ENCODE measurements at regions not wholly inside any gene's neighbourhood (a gene's known extent, or its start where the extent isn't known, plus 50 kb on each side); places are given as distances from the start of the nearest gene placed in this dataset.

DNA sequence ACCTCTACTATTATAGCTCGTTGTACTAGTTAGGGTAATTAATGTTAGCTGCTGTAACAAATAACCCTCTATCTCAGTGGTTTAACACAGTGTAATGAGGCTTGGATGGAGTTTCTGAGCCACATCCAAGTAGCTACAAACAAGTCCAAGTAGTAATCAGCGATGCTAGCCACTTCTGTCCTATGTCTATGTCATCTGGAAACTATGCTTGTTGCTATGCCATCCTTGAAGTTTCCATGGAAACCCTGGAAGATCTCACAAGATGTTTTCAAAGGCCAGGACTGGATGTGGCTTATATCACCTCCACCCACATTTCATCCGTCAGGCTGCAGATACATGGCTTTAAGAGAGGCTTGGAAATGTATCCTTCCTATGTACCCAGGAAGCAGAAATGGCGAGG lies 422.1 kb downstream of the AACS start:
- H3K27me3 ChIP-seq (ENCODE audit: control insufficient read depth in 2 of 2, insufficient read depth in 1 of 2, low read length in 1 of 2), result no peaks in the 10 kb centered on the region
- H3K4me1 ChIP-seq (ENCODE audit: control insufficient read depth in 2 of 2, insufficient read depth in 2 of 2, low read length in 2 of 2), result no peaks in the 10 kb centered on the region
- 91% methylated on average over 4 of the region's 4 CpGs for WGBS
- no peaks in the 10 kb centered on the region for H3K9me3 ChIP-seq (ENCODE audit: control insufficient read depth in 2 of 2, insufficient read depth in 1 of 2, low read length in 1 of 2)
- no peak overlapping the region for H3K4me3 ChIP-seq (ENCODE audit: low read length in 2 of 2)
- H3K36me3 ChIP-seq (ENCODE audit: control insufficient read depth in 2 of 2, insufficient read depth in 2 of 2, low read length in 1 of 2), result no peaks in the 10 kb centered on the region
- no peak overlapping the region for H3K27ac ChIP-seq (ENCODE audit: low read depth in 1 of 2, low read length in 1 of 2)
- no peak for DNase-seq (ENCODE audit: low read depth in 6 of 9, low spot score in 9 of 9)

DNA sequence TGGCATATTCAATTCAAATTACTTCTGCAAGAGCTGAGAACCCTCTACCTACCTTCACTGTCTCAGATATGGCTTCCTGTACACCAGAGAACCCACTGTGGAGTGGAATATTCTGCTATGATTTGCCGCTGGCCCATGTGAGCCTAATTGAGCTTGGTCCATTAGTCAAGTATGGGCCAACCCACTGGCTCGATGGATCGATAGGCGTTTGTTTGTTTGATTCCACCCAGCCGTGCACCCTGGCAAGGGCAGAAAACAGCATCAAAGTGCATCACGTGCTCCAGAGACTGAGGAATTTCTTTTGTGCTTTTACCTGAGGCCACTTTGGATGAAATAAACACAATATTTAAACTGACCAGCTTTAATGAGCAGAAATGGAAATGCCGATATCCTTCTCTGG lies 426.3 kb downstream of the AACS start:
- 95% methylated on average over 7 of the region's 7 CpGs for WGBS
- DNase-seq (ENCODE audit: low read depth in 6 of 9, low spot score in 9 of 9), result no peak
- H3K9me3 ChIP-seq (ENCODE audit: control insufficient read depth in 2 of 2, insufficient read depth in 1 of 2, low read length in 1 of 2), result no peaks in the 10 kb centered on the region
- no peak overlapping the region for H3K4me3 ChIP-seq (ENCODE audit: low read length in 2 of 2)
- no peaks in the 10 kb centered on the region for H3K36me3 ChIP-seq (ENCODE audit: control insufficient read depth in 2 of 2, insufficient read depth in 2 of 2, low read length in 1 of 2)
- H3K27ac ChIP-seq (ENCODE audit: low read depth in 1 of 2, low read length in 1 of 2), result no peak overlapping the region
- no peaks in the 10 kb centered on the region for H3K4me1 ChIP-seq (ENCODE audit: control insufficient read depth in 2 of 2, insufficient read depth in 2 of 2, low read length in 2 of 2)
- H3K27me3 ChIP-seq (ENCODE audit: control insufficient read depth in 2 of 2, insufficient read depth in 1 of 2, low read length in 1 of 2), result no peaks in the 10 kb centered on the region

GRCh38 chr12:125492354-125493270 lies 427.4 kb downstream of the AACS start:
- H3K27ac ChIP-seq (ENCODE audit: low read depth in 1 of 2, low read length in 1 of 2), result no peak overlapping the region
- no peaks in the 10 kb centered on the region for H3K36me3 ChIP-seq (ENCODE audit: control insufficient read depth in 2 of 2, insufficient read depth in 2 of 2, low read length in 1 of 2)
- H3K9me3 ChIP-seq (ENCODE audit: control insufficient read depth in 2 of 2, insufficient read depth in 1 of 2, low read length in 1 of 2), result no peaks in the 10 kb centered on the region
- WGBS, result 89% methylated on average over 20 of the region's 20 CpGs
- no peak overlapping the region for H3K4me3 ChIP-seq (ENCODE audit: low read length in 2 of 2)
- DNase-seq (ENCODE audit: low read depth in 6 of 9, low spot score in 9 of 9), result no peak
- no peaks in the 10 kb centered on the region for H3K4me1 ChIP-seq (ENCODE audit: control insufficient read depth in 2 of 2, insufficient read depth in 2 of 2, low read length in 2 of 2)
- no peaks in the 10 kb centered on the region for H3K27me3 ChIP-seq (ENCODE audit: control insufficient read depth in 2 of 2, insufficient read depth in 1 of 2, low read length in 1 of 2)

DNA sequence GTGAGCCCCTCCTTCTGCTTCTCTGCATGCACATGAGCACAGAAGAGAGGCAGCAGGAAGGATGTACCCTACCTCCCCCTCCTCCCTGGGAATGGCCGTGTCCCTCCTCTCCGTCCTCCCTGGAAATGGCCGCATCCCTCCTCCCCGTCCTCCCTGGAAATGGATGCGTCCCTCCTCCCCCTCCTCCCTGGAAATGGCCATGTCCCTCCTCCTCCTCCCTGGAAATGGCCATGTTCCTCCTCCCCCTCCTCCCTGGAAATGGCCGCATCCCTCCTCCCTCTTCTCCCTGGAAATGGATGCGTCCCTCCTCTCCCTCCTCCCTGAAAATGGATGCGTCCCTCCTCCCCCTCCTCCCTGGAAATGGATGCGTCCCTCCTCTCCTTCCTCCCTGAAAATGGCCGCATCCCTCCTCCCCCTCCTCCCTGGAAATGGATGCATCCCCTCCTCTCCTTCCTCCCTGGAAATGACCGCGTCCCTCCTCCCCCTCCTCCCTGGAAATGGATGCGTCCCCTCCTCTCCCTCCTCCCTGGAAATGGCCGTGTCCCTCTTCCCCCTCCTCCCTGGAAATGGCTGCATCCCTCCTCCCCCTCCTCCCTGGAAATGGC lies 428.6 kb downstream of the AACS start:
- Histone ChIP-seq H3K4me1 (ENCODE audit: control insufficient read depth in 2 of 2, insufficient read depth in 2 of 2, low read length in 2 of 2) (no peaks in the 10 kb centered on the region), H3K36me3 (ENCODE audit: control insufficient read depth in 2 of 2, insufficient read depth in 2 of 2, low read length in 1 of 2) (no peaks in the 10 kb centered on the region), H3K9me3 (ENCODE audit: control insufficient read depth in 2 of 2, insufficient read depth in 1 of 2, low read length in 1 of 2) (no peaks in the 10 kb centered on the region), H3K27me3 (ENCODE audit: control insufficient read depth in 2 of 2, insufficient read depth in 1 of 2, low read length in 1 of 2) (no peaks in the 10 kb centered on the region), H3K4me3 (ENCODE audit: low read length in 2 of 2) (no peak overlapping the region), H3K27ac (ENCODE audit: low read depth in 1 of 2, low read length in 1 of 2) (no peak overlapping the region)
- 96% methylated on average over 14 of the region's 14 CpGs for WGBS
- no peak for DNase-seq (ENCODE audit: low read depth in 6 of 9, low spot score in 9 of 9)

DNA sequence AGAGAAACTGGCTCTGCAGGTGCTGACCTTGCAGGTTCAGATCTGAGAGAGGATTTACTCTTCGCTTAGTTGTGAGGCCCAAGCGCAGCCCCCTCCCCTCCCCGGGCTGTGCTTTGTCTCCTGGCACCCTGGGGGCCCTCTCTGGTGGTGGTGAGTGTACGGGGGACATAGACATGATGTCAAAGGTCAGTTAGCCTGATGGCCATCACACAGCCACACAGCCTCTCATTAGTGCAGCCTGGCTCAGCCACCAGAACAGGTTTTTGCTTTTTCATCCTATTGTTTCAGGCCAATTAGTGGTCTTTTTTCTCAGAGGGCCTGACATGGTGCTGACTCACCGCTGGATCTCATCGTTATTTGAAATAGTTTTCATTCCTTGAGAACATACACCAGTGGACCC lies 437.9 kb downstream of the AACS start:
- Histone ChIP-seq H3K27me3 (ENCODE audit: control insufficient read depth in 2 of 2, insufficient read depth in 1 of 2, low read length in 1 of 2) (no peaks in the 10 kb centered on the region), H3K4me1 (ENCODE audit: control insufficient read depth in 2 of 2, insufficient read depth in 2 of 2, low read length in 2 of 2) (no peaks in the 10 kb centered on the region), H3K27ac (ENCODE audit: low read depth in 1 of 2, low read length in 1 of 2) (no peak overlapping the region), H3K9me3 (ENCODE audit: control insufficient read depth in 2 of 2, insufficient read depth in 1 of 2, low read length in 1 of 2) (no peaks in the 10 kb centered on the region), H3K4me3 (ENCODE audit: low read length in 2 of 2) (no peak overlapping the region), H3K36me3 (ENCODE audit: control insufficient read depth in 2 of 2, insufficient read depth in 2 of 2, low read length in 1 of 2) (no peaks in the 10 kb centered on the region)
- WGBS, result 74% methylated on average over 6 of the region's 6 CpGs
- DNase-seq (ENCODE audit: low read depth in 6 of 9, low spot score in 9 of 9), result no peak

GRCh38 chr12:125509195-125509594 lies 444.0 kb downstream of the AACS start:
- H3K9me3 ChIP-seq (ENCODE audit: control insufficient read depth in 2 of 2, insufficient read depth in 1 of 2, low read length in 1 of 2), result no peaks in the 10 kb centered on the region
- 96% methylated on average over 6 of the region's 6 CpGs for WGBS
- H3K27ac ChIP-seq (ENCODE audit: low read depth in 1 of 2, low read length in 1 of 2), result no peak overlapping the region
- H3K27me3 ChIP-seq (ENCODE audit: control insufficient read depth in 2 of 2, insufficient read depth in 1 of 2, low read length in 1 of 2), result no peaks in the 10 kb centered on the region
- no peak for DNase-seq (ENCODE audit: low read depth in 6 of 9, low spot score in 9 of 9)
- H3K4me1 ChIP-seq (ENCODE audit: control insufficient read depth in 2 of 2, insufficient read depth in 2 of 2, low read length in 2 of 2), result no peaks in the 10 kb centered on the region
- H3K4me3 ChIP-seq (ENCODE audit: low read length in 2 of 2), result no peak overlapping the region
- no peaks in the 10 kb centered on the region for H3K36me3 ChIP-seq (ENCODE audit: control insufficient read depth in 2 of 2, insufficient read depth in 2 of 2, low read length in 1 of 2)

DNA sequence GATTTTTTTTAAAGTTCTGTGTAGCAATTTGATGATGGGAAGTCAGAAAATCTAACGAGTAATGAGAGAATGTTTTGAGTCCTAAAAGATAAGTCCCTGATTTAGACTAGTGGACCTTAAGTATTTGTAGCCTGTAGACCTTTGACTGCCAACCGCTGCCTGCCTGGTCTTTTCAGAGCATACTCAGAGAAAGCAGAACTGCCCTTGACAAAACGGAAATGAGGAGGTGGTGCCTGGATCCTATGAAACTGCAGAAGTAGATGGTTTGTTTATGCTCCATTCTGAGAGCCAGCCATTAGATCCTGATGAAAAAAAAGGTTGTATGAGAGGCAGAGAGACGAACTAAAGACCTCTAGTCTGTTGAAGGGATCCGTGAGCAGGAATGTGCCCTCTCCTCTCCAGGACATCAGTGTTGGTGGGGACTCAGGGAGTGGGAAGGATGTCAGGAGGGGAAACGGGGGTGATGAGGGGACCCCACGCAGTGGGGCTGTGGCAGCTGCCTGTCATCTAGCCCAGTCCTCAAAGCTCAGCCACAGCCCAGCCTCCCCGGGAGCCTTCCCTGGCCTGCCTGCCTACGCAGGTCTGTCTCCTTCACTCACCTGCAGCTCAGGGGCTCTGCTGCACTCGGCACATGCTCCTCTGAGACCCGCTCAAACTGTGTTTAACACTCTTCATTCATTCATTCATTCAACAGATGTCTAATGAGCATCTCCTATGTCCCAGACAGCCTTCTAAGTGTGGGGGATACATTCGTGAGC lies 447.5 kb downstream of the AACS start:
- Histone ChIP-seq H3K4me1 (ENCODE audit: control insufficient read depth in 2 of 2, insufficient read depth in 2 of 2, low read length in 2 of 2) (no peaks in the 10 kb centered on the region), H3K27ac (ENCODE audit: low read depth in 1 of 2, low read length in 1 of 2) (no peak overlapping the region), H3K27me3 (ENCODE audit: control insufficient read depth in 2 of 2, insufficient read depth in 1 of 2, low read length in 1 of 2) (no peaks in the 10 kb centered on the region), H3K4me3 (ENCODE audit: low read length in 2 of 2) (no peak overlapping the region), H3K9me3 (ENCODE audit: control insufficient read depth in 2 of 2, insufficient read depth in 1 of 2, low read length in 1 of 2) (no peaks in the 10 kb centered on the region), H3K36me3 (ENCODE audit: control insufficient read depth in 2 of 2, insufficient read depth in 2 of 2, low read length in 1 of 2) (no peaks in the 10 kb centered on the region)
- DNase-seq (ENCODE audit: low read depth in 6 of 9, low spot score in 9 of 9), result no peak
- WGBS, result 50% methylated on average over 12 of the region's 12 CpGs

DNA sequence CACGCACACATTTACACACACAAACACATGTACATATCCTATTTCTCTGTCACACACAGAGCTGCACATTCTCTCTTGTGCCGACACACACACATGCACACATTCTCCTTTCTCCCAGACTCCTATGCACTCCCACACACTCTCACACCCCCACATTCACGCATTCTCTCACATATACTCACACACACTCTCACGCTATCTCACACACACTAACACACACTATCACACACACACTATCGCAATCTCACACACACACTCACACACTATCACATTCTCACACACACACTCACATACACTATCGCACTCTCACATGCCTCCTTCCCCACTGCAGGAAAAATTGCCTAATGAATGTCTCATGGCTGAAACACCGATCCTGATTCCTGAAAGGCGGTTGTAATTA lies 450.7 kb downstream of the AACS start:
- no peak overlapping the region for H3K4me3 ChIP-seq (ENCODE audit: low read length in 2 of 2)
- H3K4me1 ChIP-seq (ENCODE audit: control insufficient read depth in 2 of 2, insufficient read depth in 2 of 2, low read length in 2 of 2), result no peaks in the 10 kb centered on the region
- H3K27me3 ChIP-seq (ENCODE audit: control insufficient read depth in 2 of 2, insufficient read depth in 1 of 2, low read length in 1 of 2), result no peaks in the 10 kb centered on the region
- no peaks in the 10 kb centered on the region for H3K36me3 ChIP-seq (ENCODE audit: control insufficient read depth in 2 of 2, insufficient read depth in 2 of 2, low read length in 1 of 2)
- H3K9me3 ChIP-seq (ENCODE audit: control insufficient read depth in 2 of 2, insufficient read depth in 1 of 2, low read length in 1 of 2), result no peaks in the 10 kb centered on the region
- no peak for DNase-seq (ENCODE audit: low read depth in 6 of 9, low spot score in 9 of 9)
- WGBS, result 90% methylated on average over 8 of the region's 8 CpGs
- H3K27ac ChIP-seq (ENCODE audit: low read depth in 1 of 2, low read length in 1 of 2), result no peak overlapping the region

DNA sequence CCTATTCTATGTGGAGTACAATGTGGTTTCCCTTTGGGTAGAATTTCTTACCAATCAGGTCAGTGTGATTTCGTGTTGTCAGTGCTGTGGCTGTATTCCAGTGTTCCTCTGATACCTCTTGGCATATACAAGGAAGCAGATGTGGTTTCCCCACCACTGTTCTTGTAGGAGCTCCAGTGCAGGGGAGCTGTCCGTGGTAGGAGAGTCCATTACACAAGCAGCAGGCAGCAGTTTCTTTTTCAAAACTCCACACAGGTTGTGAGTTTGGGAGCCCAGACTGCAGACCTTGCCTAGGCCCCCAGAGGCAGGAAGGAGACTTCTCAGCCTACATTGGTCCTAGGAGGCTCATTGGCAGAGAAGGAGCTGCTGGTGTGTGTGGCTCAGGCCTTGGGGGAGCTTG lies 452.8 kb downstream of the AACS start:
- Histone ChIP-seq H3K4me1 (ENCODE audit: control insufficient read depth in 2 of 2, insufficient read depth in 2 of 2, low read length in 2 of 2) (no peaks in the 10 kb centered on the region), H3K27me3 (ENCODE audit: control insufficient read depth in 2 of 2, insufficient read depth in 1 of 2, low read length in 1 of 2) (no peaks in the 10 kb centered on the region), H3K4me3 (ENCODE audit: low read length in 2 of 2) (no peak overlapping the region), H3K27ac (ENCODE audit: low read depth in 1 of 2, low read length in 1 of 2) (no peak overlapping the region), H3K9me3 (ENCODE audit: control insufficient read depth in 2 of 2, insufficient read depth in 1 of 2, low read length in 1 of 2) (no peaks in the 10 kb centered on the region), H3K36me3 (ENCODE audit: control insufficient read depth in 2 of 2, insufficient read depth in 2 of 2, low read length in 1 of 2) (no peaks in the 10 kb centered on the region)
- DNase-seq (ENCODE audit: low read depth in 6 of 9, low spot score in 9 of 9), result no peak
- WGBS, result 21% methylated on average over 2 of the region's 2 CpGs
